Ramos (cell line): ENCODE measurements at regions not wholly inside any gene's neighbourhood (a gene's known extent, or its start where the extent isn't known, plus 50 kb on each side); places are given as distances from the start of the nearest gene placed in this dataset.
"Not testable (repeated sequence)": the region's sequence is repeated elsewhere in the genome, so short reads cannot be mapped to it uniquely, and the experiment has no call there.

Experiments used
- in situ Hi-C: fragments of 300-500 bp; cut with MboI; formaldehyde crosslinking; loops from one replicate; pipeline ENCODE4 v1.14.3; 2022; ENCODE audit warnings: low sequenced_read_pairs; ENCODE audit not compliant: unreplicated experiment

- in situ Hi-C loops, result not testable (repeated sequence)
Measured at GRCh38 chr7:79739036-79739709, 285.7 kb upstream of the MAGI2 start.

GRCh38 chr7:79736418-79736817, 283.0 kb upstream of the MAGI2 start:
- in situ Hi-C loops, result no loop called here

- in situ Hi-C loops, result no loop called here
Measured at GRCh38 chr7:79735012-79735411, 281.5 kb upstream of the MAGI2 start.

- in situ Hi-C loops, result no loop called here
Measured at GRCh38 chr7:79734181-79734580, 280.7 kb upstream of the MAGI2 start.

GRCh38 chr7:79732535-79732934, 279.1 kb upstream of the MAGI2 start:
- in situ Hi-C loops, result no loop called here

- in situ Hi-C loops, result no loop called here
Measured at GRCh38 chr7:79730971-79731370, 277.5 kb upstream of the MAGI2 start.

GRCh38 chr7:79723833-79724618, 270.6 kb upstream of the MAGI2 start:
- in situ Hi-C loops, result no loop called here

- in situ Hi-C loops, result no loop called here
Measured at GRCh38 chr7:79722217-79722616, 268.8 kb upstream of the MAGI2 start.

- in situ Hi-C loops, result no loop called here
Measured at GRCh38 chr7:79719216-79719615, 265.7 kb upstream of the MAGI2 start.

- in situ Hi-C loops, result no loop called here
Measured at GRCh38 chr7:79716329-79716728, 262.9 kb upstream of the MAGI2 start.

- in situ Hi-C loops, result no loop called here
Measured at GRCh38 chr7:79714081-79714480, 260.6 kb upstream of the MAGI2 start.

GRCh38 chr7:79713276-79713675, 259.8 kb upstream of the MAGI2 start:
- in situ Hi-C loops, result no loop called here

GRCh38 chr7:79711660-79712059, 258.2 kb upstream of the MAGI2 start:
- in situ Hi-C loops, result no loop called here

- in situ Hi-C loops, result no loop called here
Measured at GRCh38 chr7:79709574-79710409, 256.3 kb upstream of the MAGI2 start.

GRCh38 chr7:79702116-79702515, 248.6 kb upstream of the MAGI2 start:
- in situ Hi-C loops, result no loop called here

- in situ Hi-C loops, result no loop called here
Measured at GRCh38 chr7:79692015-79692414, 238.5 kb upstream of the MAGI2 start.

GRCh38 chr7:79691074-79691473, 237.6 kb upstream of the MAGI2 start:
- in situ Hi-C loops, result no loop called here

- in situ Hi-C loops, result no loop called here
Measured at GRCh38 chr7:79684384-79684783, 230.9 kb upstream of the MAGI2 start.

- in situ Hi-C loops, result no loop called here
Measured at GRCh38 chr7:79683916-79684315, 230.4 kb upstream of the MAGI2 start.

GRCh38 chr7:79683185-79683890, 229.9 kb upstream of the MAGI2 start:
- in situ Hi-C loops, result no loop called here
